Stimulated activated CD4-positive, alpha-beta T cell treated with anti-CD3 and anti-CD28 coated beads, Interleukin-1b, Interleukin-23, amount 100 ng/mL, for 1 hour (primary cell): ENCODE measurements at regions not wholly inside any gene's neighbourhood (a gene's known extent, or its start where the extent isn't known, plus 50 kb on each side); places are given as distances from the start of the nearest gene placed in this dataset.

ENCODE experiments used
- DNase-seq, 2 donors: peaks; one replicate each; pipeline ENCODE4 v3.0.0-alpha.2; 2020; ENCODE audit warnings: low read depth in 2 of 2

GRCh38 chr6:156650896-156651390 lies 126.2 kb upstream of the ARID1B start:
- no peak for DNase-seq

DNA sequence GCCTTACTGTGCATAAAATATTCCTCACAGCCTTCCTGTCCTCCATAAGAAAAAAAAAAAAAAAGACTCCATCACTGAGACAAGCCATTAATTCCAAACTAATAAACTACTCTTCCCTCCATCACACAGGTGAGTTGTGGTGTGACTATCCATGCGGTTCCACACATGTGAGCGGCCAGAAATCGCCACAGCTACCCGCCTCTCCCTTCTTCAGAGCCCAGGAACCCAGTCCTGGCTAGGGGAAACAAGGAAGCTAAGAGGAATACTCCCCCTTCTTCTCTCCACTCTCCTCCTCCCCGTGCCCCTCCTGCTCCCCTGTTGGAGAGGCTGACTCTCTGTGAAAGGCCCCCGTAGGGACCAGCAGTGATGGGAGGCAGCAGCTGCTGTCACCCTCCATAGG lies 128.6 kb upstream of the ARID1B start:
- no peak for DNase-seq

- no peak for DNase-seq
Measured at GRCh38 chr6:156647991-156648390, 129.2 kb upstream of the ARID1B start.

DNA sequence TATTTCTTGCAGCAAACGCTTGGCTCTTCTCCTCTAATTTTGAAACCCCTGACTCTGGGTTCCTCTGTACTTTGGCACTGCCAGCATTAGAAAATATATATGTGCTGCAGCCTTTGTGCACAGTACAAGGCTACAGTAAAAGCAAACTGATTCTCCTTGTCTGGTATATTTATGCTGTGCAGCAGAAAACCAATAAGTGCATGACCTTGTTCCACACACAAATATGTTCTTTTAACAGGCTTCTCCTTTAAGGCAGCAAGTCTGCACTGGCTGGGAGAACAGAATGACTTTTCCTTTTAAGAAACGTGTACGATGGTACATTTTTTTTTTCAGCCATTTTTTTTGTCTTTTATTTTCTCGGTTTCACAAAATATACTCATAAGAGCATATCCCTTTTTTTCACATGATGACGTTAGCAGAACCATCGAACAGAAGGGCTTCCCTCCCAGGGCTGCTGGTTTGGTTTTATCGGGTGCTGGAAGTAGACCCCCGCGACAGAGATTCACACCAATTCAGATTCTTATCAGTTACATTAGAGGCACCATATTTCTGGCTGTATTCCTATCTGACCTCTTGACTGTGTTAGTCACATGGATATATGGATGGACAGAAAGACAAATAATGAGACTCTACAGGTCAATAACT lies 129.9 kb upstream of the ARID1B start:
- DNase-seq, result no peak

- no peak for DNase-seq
Measured at GRCh38 chr6:156646496-156646895, 130.7 kb upstream of the ARID1B start.

DNA sequence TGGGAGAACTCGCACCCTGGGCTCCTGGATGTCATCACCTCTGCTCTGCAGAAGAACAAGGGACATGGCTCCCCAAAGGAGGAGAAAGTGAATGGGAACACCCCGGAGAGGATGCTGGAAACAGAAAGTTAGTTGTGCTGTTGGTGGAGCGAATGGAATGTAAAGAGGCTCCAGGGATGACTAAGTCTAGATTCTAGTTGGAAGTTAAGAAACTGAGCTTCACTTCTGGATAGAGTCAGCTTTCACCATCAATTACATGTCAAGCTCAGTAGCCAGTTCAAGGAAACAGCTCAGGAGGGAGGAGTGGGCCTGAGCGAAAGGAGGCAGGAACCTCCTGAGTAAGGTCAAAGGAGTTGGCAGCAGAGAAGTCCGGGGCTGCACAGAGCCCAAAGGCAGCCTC lies 132.1 kb upstream of the ARID1B start:
- DNase-seq, result no peak

DNA sequence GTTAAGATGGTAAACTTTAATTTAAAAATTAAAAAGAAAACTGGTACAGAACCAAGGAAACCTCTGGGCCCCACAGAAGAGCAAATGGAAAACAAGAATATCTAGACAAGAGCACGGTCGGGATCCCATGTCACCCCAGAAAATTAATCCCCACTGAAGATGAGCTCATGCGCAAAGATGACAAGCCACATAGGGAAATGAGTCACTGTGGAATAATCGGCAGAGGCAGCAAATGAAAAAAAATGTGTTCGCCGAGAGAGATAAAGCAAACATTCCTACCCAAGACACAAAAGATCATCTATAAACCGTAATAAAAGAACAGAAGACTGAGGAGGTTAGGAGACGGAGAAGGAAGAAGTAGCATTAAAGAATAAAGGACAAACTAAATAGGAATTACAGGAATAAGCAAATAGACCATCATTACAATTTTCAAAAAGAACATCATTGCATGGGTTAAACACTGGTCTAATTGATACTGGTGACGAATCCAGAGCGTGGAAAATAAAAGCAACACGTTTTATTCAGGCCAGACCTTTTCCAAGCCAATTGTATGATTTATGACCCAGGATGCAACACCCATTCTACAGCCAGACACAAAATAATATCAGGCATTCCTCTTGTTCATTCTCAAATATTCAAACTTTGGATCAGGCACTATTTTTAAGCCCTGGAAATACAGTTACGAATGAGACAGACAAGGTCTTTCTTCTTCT lies 138.0 kb upstream of the ARID1B start:
- no peak for DNase-seq

- no peak for DNase-seq
Measured at GRCh38 chr6:156638581-156638980, 138.6 kb upstream of the ARID1B start.

GRCh38 chr6:156634951-156635371 lies 142.2 kb upstream of the ARID1B start:
- no peak for DNase-seq

GRCh38 chr6:156634048-156634447 lies 143.1 kb upstream of the ARID1B start:
- DNase-seq, result no peak

- DNase-seq, result no peak
Measured at GRCh38 chr6:156633291-156633690, 143.9 kb upstream of the ARID1B start.

DNA sequence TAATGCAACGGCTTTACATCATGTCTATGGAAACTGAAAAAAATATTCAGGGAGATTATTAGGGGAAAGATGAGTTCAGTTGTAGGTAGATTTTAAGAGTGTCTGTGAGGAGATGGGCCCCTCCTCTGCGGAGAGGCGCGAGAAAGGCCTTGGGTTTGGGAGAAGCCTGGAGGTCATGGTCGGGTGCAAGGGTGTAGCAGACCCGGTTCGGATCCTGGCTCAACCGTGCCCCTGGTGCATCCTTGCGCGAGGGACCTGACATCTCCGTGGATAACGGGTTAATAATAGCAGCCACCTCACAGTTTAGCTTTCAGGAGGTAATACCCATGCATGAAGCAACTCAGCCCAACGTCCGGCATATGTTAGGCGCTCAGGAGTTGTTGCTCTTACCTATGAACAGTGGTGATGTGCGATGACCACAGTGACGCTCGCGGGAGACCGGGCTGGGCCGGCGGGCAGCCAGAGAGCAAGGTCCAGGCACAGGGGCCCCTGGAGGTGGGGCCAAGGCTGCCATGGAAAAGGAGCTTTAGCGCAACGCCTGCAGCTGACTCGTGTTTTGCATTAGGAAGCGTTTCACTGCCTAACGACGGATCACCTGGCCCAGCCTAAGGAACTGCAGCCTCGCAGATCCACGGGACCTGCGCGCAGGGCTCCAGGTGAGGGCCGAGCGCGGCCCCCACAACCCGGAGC lies 146.4 kb upstream of the ARID1B start:
- no peak for DNase-seq

- DNase-seq, result no peak
Measured at GRCh38 chr6:156628805-156629204, 148.4 kb upstream of the ARID1B start.

GRCh38 chr6:156627524-156627923 lies 149.7 kb upstream of the ARID1B start:
- no peak for DNase-seq

DNA sequence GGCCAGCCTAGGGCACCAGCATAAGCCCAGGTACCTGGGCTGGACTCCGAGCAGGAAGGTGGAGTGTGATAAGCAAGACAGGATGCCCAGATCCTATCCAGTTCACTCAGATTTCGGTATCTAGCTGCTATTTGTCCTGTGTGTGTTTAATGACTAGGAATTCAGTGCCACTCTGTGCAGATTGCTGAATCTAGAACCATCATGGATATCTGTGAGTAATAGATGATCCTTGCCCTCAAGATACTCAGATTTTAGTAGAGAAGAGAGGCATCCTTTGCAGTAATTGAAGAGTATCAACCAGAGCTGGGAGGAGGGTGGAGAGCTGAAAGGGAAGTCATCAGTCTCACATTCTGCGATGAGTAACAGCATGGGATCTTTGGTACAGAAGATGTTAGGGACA lies 155.0 kb upstream of the ARID1B start:
- no peak for DNase-seq

- no peak for DNase-seq
Measured at GRCh38 chr6:156620331-156620730, 156.8 kb upstream of the ARID1B start.

- DNase-seq, result no peak
Measured at GRCh38 chr6:156618600-156619205, 158.5 kb upstream of the ARID1B start.

DNA sequence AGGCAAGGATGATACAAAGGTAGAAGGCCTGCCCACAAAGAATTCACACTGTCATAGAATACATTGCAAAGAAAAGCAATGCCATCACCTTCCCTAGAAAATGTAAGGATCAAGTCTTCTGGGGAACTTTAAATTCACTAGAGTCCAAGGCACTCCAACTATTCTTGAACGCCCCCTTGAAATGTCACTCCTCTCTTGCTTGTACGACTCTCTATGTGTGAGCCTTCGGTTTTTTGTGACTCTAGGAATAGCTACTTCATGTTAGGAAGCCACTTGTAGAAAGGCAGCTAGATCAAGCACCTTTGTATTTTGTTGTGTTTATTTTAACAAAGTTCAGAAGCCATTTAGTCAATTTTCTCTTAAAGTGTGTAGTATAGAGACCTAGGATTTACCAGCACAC lies 159.2 kb upstream of the ARID1B start:
- DNase-seq, result no peak

DNA sequence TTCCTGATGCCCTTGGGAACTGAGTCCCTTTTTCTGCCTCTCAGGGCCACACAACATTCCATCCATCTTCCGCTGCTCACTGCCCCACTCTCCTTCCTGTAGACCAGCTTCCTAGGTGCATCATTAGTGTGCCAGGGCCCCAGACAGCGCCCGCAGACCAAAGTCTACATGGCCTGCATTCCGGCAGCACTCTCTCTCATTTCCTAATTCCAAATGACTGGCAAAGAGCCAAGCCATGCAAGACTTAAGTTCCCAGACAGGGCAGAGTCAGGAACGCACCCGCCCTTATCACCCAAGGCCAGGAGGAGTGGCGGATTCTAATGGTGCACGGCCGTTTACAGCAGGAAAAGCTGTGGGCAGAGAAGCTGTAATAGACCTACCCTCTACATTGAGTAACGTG lies 159.8 kb upstream of the ARID1B start:
- DNase-seq, result no peak

DNA sequence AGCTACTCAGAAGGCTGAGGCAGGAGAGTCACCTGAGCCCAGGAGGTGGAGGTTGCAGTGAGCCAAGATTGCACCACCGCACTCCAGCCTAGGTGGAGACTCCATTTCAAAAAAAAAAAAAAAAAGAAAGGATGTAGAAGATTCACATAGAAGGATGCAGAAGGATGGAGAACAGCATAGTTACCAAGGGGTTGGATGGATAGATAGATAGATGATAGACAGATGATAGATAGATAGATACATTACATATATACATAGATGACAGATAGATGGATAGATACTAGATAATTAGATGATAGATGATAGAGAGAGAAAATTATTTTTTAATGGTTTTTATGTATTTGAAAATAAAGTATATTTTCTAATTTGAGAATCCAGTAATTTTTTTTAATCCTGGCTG lies 160.7 kb upstream of the ARID1B start:
- no peak for DNase-seq

GRCh38 chr6:156613996-156614395 lies 163.2 kb upstream of the ARID1B start:
- DNase-seq, result no peak

DNA sequence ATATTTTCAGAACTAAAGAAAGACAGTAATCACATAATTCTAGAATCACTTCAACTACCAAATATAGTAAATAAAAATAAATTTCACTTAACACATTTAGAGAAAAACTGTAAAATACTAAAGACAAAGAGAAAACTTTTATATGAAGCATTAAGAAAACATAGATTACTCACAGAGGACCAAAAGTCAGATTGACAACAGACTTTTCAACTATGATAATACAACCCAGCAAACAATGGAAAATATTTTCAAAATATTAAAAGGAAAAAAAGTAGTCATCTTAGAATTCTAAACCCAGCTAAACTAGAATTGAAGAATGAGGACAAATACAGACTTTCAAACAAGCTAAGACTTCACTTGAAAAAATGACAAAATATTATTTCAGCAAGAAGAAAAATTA lies 164.8 kb upstream of the ARID1B start:
- DNase-seq, result no peak

DNA sequence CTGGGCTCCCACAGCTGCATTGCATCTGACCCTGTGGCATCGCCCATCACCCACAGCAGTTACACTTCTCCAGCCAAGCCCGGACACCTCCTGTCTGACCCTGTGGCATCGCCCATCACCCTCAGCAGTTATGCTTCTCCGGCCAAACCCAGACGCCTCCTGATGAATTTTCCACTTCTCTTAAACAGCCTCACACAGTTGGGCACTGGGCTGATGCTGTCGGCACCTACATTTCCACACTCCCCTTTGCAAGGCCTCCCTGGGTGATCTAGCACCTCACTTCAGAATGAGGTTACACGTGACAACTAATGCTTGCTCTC lies 175.2 kb upstream of the ARID1B start:
- DNase-seq, result no peak
